ENCODE measurements at regions not wholly inside any gene's neighbourhood (a gene's known extent, or its start where the extent isn't known, plus 50 kb on each side); places are given as distances from the start of the nearest gene placed in this dataset.

- TF ChIP-seq CTCF (IDR thresholded peaks at IDR 0.05) (no peak), EZH2 (IDR thresholded peaks at IDR 0.05) (no peak), EZH2phosphoT487 (IDR thresholded peaks at IDR 0.05) (no peak)
Observed at GRCh38 chr6:97977084-97977483, 694.1 kb upstream of the MMS22L start.

Measured in neural progenitor cell (in vitro differentiated cells).